Heart left ventricle (tissue), 13 donors: ENCODE measurements at regions not wholly inside any gene's neighbourhood (a gene's known extent, or its start where the extent isn't known, plus 50 kb on each side); places are given as distances from the start of the nearest gene placed in this dataset.

Experiments used
- CTCF ChIP-seq, 12 donors: fragments of 200-600 bp; sonication (generic) in 4 of 12; IDR thresholded peaks; one replicate each; pipeline versions ENCODE4 v1.5.0 to v1.8.0; 2018 to 2022; ENCODE audit warnings: antibody characterized with exemption in 12 of 12, mild to moderate bottlenecking in 5 of 12
- POLR2A ChIP-seq, 2 donors: fragments of 450-650 bp; IDR thresholded peaks; one replicate each; pipeline ENCODE4 v1.6.1; 2017; ENCODE audit warnings: antibody characterized with exemption in 2 of 2, mild to moderate bottlenecking in 2 of 2, moderate library complexity in 2 of 2
- donor health status: ischemic (EF 13 %, LVEDD 7.1; RV severe dilation, severe dysfunction).
- donor health status: DM: no; HTN: yes; CAD: no.
- donor health status: DM: no; HTN: no; CAD: no.
- donor health status: ischemic (EF 25% LVEDD 6.9; RV normal size, moderate dysfunction).
- donor health status: ischemic (EF 25% LVEDD 5.7; RV mildly dilated, moderate dysfunction).
- donor health status: ischemic (EF 35%, LVEDD 5.7; RV mildly dilated, moderate dysfunction).
- donor health status: nonischemic (EF 11% LVEDD 7.7; RV severe dilation, severe dysfunction).
- donor health status: DM: yes; HTN: yes; CAD: no.
- donor health status: PGD.
- donor health status: ischemic (EF 29% LVEDD 5.4; RV normal size, mild dysfunction).
- donor health status: nonischemic (EF 23%, LVEDD 6.1; RV moderate dilation, normal function).

- TF ChIP-seq CTCF (IDR thresholded peaks at IDR 0.05) (no peak), POLR2A (IDR thresholded peaks at IDR 0.05) (no peak)
These were observed 208.5 kb upstream of the FN1 start for GRCh38 chr2:215644233-215644897.
